ENCODE measurements at regions not wholly inside any gene's neighbourhood (a gene's known extent, or its start where the extent isn't known, plus 50 kb on each side); places are given as distances from the start of the nearest gene placed in this dataset.

GRCh38 chr4:136032391-136032790, 1499.9 kb downstream of the PCDH18 start:
- no peak for TF ChIP-seq EZH2 (IDR thresholded peaks at IDR 0.05; ENCODE audit: low read length, missing control alignments)
- TF ChIP-seq, protein P1, sequence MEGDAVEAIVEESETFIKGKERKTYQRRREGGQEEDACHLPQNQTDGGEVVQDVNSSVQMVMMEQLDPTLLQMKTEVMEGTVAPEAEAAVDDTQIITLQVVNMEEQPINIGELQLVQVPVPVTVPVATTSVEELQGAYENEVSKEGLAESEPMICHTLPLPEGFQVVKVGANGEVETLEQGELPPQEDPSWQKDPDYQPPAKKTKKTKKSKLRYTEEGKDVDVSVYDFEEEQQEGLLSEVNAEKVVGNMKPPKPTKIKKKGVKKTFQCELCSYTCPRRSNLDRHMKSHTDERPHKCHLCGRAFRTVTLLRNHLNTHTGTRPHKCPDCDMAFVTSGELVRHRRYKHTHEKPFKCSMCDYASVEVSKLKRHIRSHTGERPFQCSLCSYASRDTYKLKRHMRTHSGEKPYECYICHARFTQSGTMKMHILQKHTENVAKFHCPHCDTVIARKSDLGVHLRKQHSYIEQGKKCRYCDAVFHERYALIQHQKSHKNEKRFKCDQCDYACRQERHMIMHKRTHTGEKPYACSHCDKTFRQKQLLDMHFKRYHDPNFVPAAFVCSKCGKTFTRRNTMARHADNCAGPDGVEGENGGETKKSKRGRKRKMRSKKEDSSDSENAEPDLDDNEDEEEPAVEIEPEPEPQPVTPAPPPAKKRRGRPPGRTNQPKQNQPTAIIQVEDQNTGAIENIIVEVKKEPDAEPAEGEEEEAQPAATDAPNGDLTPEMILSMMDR (conservative IDR thresholded peaks at IDR 0.05 in 1 of 2, IDR thresholded peaks at IDR 0.05 in 1 of 2; ENCODE audit: low read depth in 1 of 2, low read length in 2 of 2): no peak

Measured in fibroblast of lung (primary cell).